ENCODE measurements at regions not wholly inside any gene's neighbourhood (a gene's known extent, or its start where the extent isn't known, plus 50 kb on each side); places are given as distances from the start of the nearest gene placed in this dataset.

GRCh38 chr13:67635754-67636153 lies 405.6 kb upstream of the PCDH9 start:
- DNase-seq, result no peak
- POLR2A ChIA-PET, result no interaction called here
- CTCF ChIA-PET, result interaction anchor here (1.5 kb wide), 1 partner anchor 8 kb away, joined by 5 read pairs; no protein-coding TSS in a partner anchor

GRCh38 chr13:67632590-67632989 lies 402.5 kb upstream of the PCDH9 start:
- Histone ChIP-seq H3K27ac (ENCODE audit: low read depth in 2 of 2, low read length in 1 of 2) (no peak overlapping the region), H3K36me3 (replicated peaks in 1 of 2; ENCODE audit: control insufficient read depth in 1 of 2, insufficient read depth in 2 of 2, low read length in 1 of 2) (no peaks in the 10 kb centered on the region), H3K9ac (no peak overlapping the region), H3K9me3 (no peaks in the 10 kb centered on the region), H3K79me2 (ENCODE audit: insufficient read depth) (no peaks in the 10 kb centered on the region), H3F3A (replicated peaks; ENCODE audit: insufficient read depth) (no peaks in the 10 kb centered on the region), H3K4me3 (ENCODE audit: low read depth in 2 of 2, low read length in 1 of 2) (no peak overlapping the region), H3K27me3 (ENCODE audit: insufficient read depth) (no peaks in the 10 kb centered on the region), H4K20me1 (ENCODE audit: insufficient read depth) (no peaks in the 10 kb centered on the region), H2AFZ (ENCODE audit: low read depth) (no peak overlapping the region), H3K4me1 (ENCODE audit: control insufficient read depth in 1 of 2, insufficient read depth in 2 of 2, low read depth in 1 of 2, low read length in 1 of 2) (no peaks in the 10 kb centered on the region), H3K9me2 (no peaks in the 10 kb centered on the region), H3K4me2 (no peak overlapping the region)
- ChIA-PET POLR2A (no interaction called here), CTCF (no interaction called here)
- TF ChIP-seq, protein P1, sequence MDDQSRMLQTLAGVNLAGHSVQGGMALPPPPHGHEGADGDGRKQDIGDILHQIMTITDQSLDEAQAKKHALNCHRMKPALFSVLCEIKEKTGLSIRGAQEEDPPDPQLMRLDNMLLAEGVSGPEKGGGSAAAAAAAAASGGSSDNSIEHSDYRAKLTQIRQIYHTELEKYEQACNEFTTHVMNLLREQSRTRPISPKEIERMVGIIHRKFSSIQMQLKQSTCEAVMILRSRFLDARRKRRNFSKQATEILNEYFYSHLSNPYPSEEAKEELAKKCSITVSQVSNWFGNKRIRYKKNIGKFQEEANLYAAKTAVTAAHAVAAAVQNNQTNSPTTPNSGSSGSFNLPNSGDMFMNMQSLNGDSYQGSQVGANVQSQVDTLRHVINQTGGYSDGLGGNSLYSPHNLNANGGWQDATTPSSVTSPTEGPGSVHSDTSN (IDR thresholded peaks at IDR 0.05), result no peak
- TF ChIP-seq RCOR1 (IDR thresholded peaks at IDR 0.05; ENCODE audit: low read length) (no peak), ELF1 (IDR thresholded peaks at IDR 0.05) (no peak), EP300 (IDR thresholded peaks at IDR 0.05; ENCODE audit: borderline replicate concordance in 1 of 2, low read depth in 1 of 2, low read length in 1 of 2) (no peak), FOXJ3 (CRISPR knock-in tag; IDR thresholded peaks at IDR 0.05) (no peak), SIN3A (IDR thresholded peaks at IDR 0.05; ENCODE audit: borderline replicate concordance, low read depth, low read length) (no peak), MEF2A (IDR thresholded peaks at IDR 0.05; ENCODE audit: borderline replicate concordance, low read depth) (no peak), YY1 (IDR thresholded peaks at IDR 0.05; ENCODE audit: low read depth) (no peak), TEAD4 (IDR thresholded peaks at IDR 0.05; ENCODE audit: borderline replicate concordance, insufficient read depth) (no peak), MAX (IDR thresholded peaks at IDR 0.05; ENCODE audit: low read depth) (no peak), EZH2phosphoT487 (IDR thresholded peaks at IDR 0.05; ENCODE audit: borderline replicate concordance, low read depth) (no peak), RXRA (IDR thresholded peaks at IDR 0.05; ENCODE audit: borderline replicate concordance, low read depth) (no peak)
- TF ChIP-seq, protein P2, sequence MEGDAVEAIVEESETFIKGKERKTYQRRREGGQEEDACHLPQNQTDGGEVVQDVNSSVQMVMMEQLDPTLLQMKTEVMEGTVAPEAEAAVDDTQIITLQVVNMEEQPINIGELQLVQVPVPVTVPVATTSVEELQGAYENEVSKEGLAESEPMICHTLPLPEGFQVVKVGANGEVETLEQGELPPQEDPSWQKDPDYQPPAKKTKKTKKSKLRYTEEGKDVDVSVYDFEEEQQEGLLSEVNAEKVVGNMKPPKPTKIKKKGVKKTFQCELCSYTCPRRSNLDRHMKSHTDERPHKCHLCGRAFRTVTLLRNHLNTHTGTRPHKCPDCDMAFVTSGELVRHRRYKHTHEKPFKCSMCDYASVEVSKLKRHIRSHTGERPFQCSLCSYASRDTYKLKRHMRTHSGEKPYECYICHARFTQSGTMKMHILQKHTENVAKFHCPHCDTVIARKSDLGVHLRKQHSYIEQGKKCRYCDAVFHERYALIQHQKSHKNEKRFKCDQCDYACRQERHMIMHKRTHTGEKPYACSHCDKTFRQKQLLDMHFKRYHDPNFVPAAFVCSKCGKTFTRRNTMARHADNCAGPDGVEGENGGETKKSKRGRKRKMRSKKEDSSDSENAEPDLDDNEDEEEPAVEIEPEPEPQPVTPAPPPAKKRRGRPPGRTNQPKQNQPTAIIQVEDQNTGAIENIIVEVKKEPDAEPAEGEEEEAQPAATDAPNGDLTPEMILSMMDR (IDR thresholded peaks at IDR 0.05), result no peak
- TF ChIP-seq, protein P3, sequence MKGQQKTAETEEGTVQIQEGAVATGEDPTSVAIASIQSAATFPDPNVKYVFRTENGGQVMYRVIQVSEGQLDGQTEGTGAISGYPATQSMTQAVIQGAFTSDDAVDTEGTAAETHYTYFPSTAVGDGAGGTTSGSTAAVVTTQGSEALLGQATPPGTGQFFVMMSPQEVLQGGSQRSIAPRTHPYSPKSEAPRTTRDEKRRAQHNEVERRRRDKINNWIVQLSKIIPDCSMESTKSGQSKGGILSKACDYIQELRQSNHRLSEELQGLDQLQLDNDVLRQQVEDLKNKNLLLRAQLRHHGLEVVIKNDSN (IDR thresholded peaks at IDR 0.05; ENCODE audit: borderline replicate concordance, low read depth), result no peak
- TF ChIP-seq, protein P4, sequence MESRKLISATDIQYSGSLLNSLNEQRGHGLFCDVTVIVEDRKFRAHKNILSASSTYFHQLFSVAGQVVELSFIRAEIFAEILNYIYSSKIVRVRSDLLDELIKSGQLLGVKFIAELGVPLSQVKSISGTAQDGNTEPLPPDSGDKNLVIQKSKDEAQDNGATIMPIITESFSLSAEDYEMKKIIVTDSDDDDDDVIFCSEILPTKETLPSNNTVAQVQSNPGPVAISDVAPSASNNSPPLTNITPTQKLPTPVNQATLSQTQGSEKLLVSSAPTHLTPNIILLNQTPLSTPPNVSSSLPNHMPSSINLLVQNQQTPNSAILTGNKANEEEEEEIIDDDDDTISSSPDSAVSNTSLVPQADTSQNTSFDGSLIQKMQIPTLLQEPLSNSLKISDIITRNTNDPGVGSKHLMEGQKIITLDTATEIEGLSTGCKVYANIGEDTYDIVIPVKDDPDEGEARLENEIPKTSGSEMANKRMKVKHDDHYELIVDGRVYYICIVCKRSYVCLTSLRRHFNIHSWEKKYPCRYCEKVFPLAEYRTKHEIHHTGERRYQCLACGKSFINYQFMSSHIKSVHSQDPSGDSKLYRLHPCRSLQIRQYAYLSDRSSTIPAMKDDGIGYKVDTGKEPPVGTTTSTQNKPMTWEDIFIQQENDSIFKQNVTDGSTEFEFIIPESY (IDR thresholded peaks at IDR 0.05; ENCODE audit: borderline replicate concordance, low read depth), result no peak
- 79% methylated on average over 1 of the region's 1 CpG for WGBS (ENCODE audit: low lambda C conversion rate)
- DNase-seq, result no peak

More at GRCh38 chr13:67635754-67636153, 405.6 kb upstream of the PCDH9 start:
- WGBS (ENCODE audit: low lambda C conversion rate), result 72% methylated on average over 3 of the region's 3 CpGs
- Histone ChIP-seq H3K27me3 (ENCODE audit: insufficient read depth) (no peaks in the 10 kb centered on the region), H3K4me2 (no peak overlapping the region), H3K9me3 (no peaks in the 10 kb centered on the region), H3K9me2 (no peaks in the 10 kb centered on the region), H4K20me1 (ENCODE audit: insufficient read depth) (no peaks in the 10 kb centered on the region), H3K27ac (ENCODE audit: low read depth in 2 of 2, low read length in 1 of 2) (no peak overlapping the region), H3F3A (replicated peaks; ENCODE audit: insufficient read depth) (no peaks in the 10 kb centered on the region), H3K4me3 (ENCODE audit: low read depth in 2 of 2, low read length in 1 of 2) (no peak overlapping the region), H3K36me3 (replicated peaks in 1 of 2; ENCODE audit: control insufficient read depth in 1 of 2, insufficient read depth in 2 of 2, low read length in 1 of 2) (no peaks in the 10 kb centered on the region), H3K79me2 (ENCODE audit: insufficient read depth) (no peaks in the 10 kb centered on the region), H3K9ac (no peak overlapping the region), H2AFZ (ENCODE audit: low read depth) (no peak overlapping the region), H3K4me1 (ENCODE audit: control insufficient read depth in 1 of 2, insufficient read depth in 2 of 2, low read depth in 1 of 2, low read length in 1 of 2) (no peaks in the 10 kb centered on the region)
- TF ChIP-seq RAD21 (IDR thresholded peaks at IDR 0.05; ENCODE audit: low read length) (no peak), TEAD4 (IDR thresholded peaks at IDR 0.05; ENCODE audit: borderline replicate concordance, insufficient read depth) (no peak), MEF2A (IDR thresholded peaks at IDR 0.05; ENCODE audit: borderline replicate concordance, low read depth) (no peak), RCOR1 (IDR thresholded peaks at IDR 0.05; ENCODE audit: low read length) (no peak), FOSL2 (IDR thresholded peaks at IDR 0.05; ENCODE audit: borderline replicate concordance, low read depth) (no peak), RXRA (IDR thresholded peaks at IDR 0.05; ENCODE audit: borderline replicate concordance, low read depth) (no peak), POLR2AphosphoS5 (IDR thresholded peaks at IDR 0.05; ENCODE audit: low read depth, low read length) (no peak), JUND (IDR thresholded peaks at IDR 0.05) (no peak), TAF1 (IDR thresholded peaks at IDR 0.05; ENCODE audit: borderline replicate concordance, low read depth, low read length) (no peak), ELF1 (IDR thresholded peaks at IDR 0.05) (no peak), YY1 (IDR thresholded peaks at IDR 0.05; ENCODE audit: low read depth) (no peak), SMC3 (IDR thresholded peaks at IDR 0.05; ENCODE audit: low read depth, low read length) (no peak), NRF1 (IDR thresholded peaks at IDR 0.05; ENCODE audit: low read depth, low read length) (no peak)

All from SK-N-SH (cell line).